Lower leg skin (tissue), 4 donors: ENCODE measurements at regions not wholly inside any gene's neighbourhood (a gene's known extent, or its start where the extent isn't known, plus 50 kb on each side); places are given as distances from the start of the nearest gene placed in this dataset.

Source experiments
- DNase-seq, 2 donors: peaks; one replicate each; pipeline ENCODE4 v3.0.0-alpha.2; 2019; ENCODE audit warnings: low spot score in 2 of 2
- H3K4me3 ChIP-seq: fragments of 200-600 bp; sonication (generic); 2 replicates; pipeline ENCODE4 v1.5.1; 2017; ENCODE audit warnings: mild to moderate bottlenecking, low read depth; ENCODE audit not compliant: poor library complexity, severe bottlenecking
- POLR2A ChIP-seq, 2 donors: fragments of 450-650 bp; IDR thresholded peaks; one replicate each; pipeline ENCODE4 v1.6.1; 2016 to 2017; ENCODE audit warnings: antibody characterized with exemption in 2 of 2, mild to moderate bottlenecking in 1 of 2, moderate library complexity in 1 of 2
- WGBS, 2 donors: methylation state at CpG; one replicate each; pipeline ENCODE4 v1.1.5; 2018; 5-methylcytosine and 5-hydroxymethylcytosine counted together
- intact Hi-C: fragments of 100-400 bp; cut with DNase I; formaldehyde crosslinking; loops from one replicate; pipeline ENCODE4 v1.15.0; 2023; ENCODE audit warnings: low total_unique reads
- TF ChIP-seq, protein P1 (sequence below), 3 donors: fragments of 450-650 bp; IDR thresholded peaks; one replicate each; pipeline ENCODE4 v1.5.1; 2016; ENCODE audit warnings: antibody characterized with exemption in 3 of 3, mild to moderate bottlenecking in 3 of 3, moderate library complexity in 2 of 3

DNA sequence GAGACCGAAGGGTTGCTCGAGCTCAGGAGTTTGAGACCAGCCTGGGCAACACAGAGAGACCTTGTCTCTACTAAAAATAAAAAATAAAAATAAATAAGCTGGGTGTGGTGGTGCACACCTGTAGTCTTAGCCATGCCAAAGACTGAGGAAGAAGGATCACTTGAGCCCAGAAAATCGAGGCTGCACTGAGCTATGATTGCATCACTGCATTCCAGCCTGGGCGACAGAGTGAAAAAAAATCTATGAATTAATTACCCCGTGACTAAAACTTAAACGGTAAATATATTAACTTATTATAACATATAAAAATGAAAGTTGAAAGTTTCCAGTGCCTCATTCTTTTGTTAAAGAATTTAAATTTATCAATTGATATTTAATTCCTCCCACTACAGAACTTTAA, 273.7 kb downstream of the KLF12 start:
- DNase-seq: no peak
- WGBS, 2 donors: 73 to 74% methylated on average over 6 of the region's 6 CpGs
- intact Hi-C loops: no loop called here
- no peak overlapping the region for H3K4me3 ChIP-seq
- TF ChIP-seq, protein P1, sequence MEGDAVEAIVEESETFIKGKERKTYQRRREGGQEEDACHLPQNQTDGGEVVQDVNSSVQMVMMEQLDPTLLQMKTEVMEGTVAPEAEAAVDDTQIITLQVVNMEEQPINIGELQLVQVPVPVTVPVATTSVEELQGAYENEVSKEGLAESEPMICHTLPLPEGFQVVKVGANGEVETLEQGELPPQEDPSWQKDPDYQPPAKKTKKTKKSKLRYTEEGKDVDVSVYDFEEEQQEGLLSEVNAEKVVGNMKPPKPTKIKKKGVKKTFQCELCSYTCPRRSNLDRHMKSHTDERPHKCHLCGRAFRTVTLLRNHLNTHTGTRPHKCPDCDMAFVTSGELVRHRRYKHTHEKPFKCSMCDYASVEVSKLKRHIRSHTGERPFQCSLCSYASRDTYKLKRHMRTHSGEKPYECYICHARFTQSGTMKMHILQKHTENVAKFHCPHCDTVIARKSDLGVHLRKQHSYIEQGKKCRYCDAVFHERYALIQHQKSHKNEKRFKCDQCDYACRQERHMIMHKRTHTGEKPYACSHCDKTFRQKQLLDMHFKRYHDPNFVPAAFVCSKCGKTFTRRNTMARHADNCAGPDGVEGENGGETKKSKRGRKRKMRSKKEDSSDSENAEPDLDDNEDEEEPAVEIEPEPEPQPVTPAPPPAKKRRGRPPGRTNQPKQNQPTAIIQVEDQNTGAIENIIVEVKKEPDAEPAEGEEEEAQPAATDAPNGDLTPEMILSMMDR (IDR thresholded peaks at IDR 0.05): no peak
- no peak for TF ChIP-seq POLR2A (IDR thresholded peaks at IDR 0.05)

DNA sequence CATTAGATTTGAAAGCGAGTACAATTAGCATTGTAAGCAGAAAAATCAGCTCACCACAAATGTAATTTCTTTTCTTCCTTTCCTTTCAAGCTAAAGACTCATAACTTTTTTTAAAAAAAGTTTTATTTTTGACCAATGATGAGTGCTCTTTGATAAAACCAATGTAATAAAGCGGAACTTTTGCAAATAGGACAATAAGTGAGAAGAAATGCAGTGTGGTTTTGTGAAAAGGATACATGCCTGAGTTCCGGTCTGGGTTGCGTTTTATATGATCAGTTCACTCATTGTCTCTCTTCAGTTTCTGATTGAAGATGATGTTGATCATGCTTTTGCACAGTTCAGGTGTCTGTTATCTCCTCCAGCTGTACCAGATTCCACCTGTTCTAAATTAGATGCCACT, 274.4 kb downstream of the KLF12 start:
- no peak for DNase-seq
- H3K4me3 ChIP-seq: no peak overlapping the region
- no peak for TF ChIP-seq POLR2A (IDR thresholded peaks at IDR 0.05)
- TF ChIP-seq, protein P1 (IDR thresholded peaks at IDR 0.05): no peak
- 71 to 72% methylated on average over 4 of the region's 4 CpGs for WGBS, 2 donors
- intact Hi-C loops: no loop called here

DNA sequence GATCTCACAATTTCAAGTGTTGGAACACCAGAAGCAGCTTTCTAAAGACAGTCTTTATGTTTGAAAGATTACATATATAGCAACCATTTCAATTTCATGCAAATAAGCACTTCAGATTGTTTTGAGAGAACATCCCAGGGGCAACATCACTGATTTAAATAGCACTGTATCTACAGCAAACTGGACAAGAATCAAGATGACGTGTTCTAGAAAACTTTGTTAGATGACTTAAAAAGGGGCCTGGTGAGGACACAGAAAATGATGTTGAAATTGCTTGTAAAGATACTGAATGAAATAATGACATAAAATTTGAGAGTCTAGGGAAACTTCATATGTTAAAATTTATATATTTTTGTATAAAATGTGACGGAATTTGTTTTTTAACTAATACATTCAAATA, 277.1 kb downstream of the KLF12 start:
- no peak overlapping the region for H3K4me3 ChIP-seq
- TF ChIP-seq, protein P1 (IDR thresholded peaks at IDR 0.05): no peak
- TF ChIP-seq POLR2A (IDR thresholded peaks at IDR 0.05): no peak
- DNase-seq: no peak
- 85 to 88% methylated on average over 2 of the region's 2 CpGs for WGBS, 2 donors
- intact Hi-C loops: no loop called here

DNA sequence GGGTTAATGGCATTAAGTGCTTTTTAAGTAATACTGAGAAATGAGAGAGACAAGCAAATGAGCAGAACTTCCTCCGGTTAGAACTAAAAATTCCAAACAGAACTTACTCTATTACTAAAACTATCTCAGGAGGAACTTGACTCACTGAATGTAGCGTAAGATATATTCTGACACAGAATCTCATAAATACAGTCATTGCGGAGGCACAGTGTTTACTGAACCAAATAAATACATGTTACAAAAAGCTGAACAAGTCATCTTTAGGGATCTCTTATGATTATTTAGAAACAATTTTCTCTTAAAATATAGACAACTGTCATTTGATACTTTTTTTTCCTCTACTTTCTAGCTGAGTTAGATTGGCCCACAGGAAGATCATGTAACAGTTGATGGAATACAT, 283.1 kb downstream of the KLF12 start:
- no peak overlapping the region for H3K4me3 ChIP-seq
- WGBS, 2 donors: 89 to 90% methylated on average over 3 of the region's 3 CpGs
- intact Hi-C loops: no loop called here
- no peak for TF ChIP-seq POLR2A (IDR thresholded peaks at IDR 0.05)
- TF ChIP-seq, protein P1 (IDR thresholded peaks at IDR 0.05): no peak
- DNase-seq: no peak

DNA sequence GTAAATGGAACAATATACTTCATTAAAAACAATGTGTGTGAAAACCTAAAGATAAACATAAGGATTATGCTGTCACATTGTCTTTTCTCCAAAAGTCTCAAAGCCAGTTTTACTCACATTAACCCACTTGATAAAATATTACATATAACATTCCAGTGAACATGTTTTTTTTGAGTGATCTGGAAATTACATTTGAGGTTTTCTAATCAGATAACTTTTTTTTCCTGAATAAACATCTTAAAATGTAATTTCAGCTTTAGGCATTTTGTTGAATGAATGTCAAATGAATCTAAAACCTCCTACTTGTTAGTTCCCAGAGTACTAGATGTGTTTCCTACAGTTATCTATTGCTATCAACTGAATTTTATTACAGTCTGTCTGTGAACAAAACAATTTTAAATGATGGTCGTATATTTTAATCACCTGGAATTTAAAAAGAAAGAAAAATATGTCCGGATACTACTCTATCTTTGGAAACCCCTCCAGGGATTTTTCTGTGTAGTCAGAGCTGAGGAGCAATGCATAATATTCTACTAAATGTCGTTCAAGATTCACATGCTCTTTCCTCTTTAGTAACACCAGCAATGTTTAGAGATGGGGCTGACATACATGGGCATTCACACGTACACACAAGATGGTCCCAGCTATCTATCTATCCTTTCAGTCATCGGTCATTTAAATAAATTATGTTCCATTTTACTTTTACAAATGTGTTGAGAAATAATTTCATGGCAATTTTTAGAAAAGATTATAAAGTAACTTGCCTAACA, 283.9 kb downstream of the KLF12 start:
- DNase-seq: no peak
- intact Hi-C loops: no loop called here
- no peak overlapping the region for H3K4me3 ChIP-seq
- 37 to 57% methylated on average over 5 of the region's 5 CpGs for WGBS, 2 donors
- TF ChIP-seq, protein P1 (IDR thresholded peaks at IDR 0.05): no peak

DNA sequence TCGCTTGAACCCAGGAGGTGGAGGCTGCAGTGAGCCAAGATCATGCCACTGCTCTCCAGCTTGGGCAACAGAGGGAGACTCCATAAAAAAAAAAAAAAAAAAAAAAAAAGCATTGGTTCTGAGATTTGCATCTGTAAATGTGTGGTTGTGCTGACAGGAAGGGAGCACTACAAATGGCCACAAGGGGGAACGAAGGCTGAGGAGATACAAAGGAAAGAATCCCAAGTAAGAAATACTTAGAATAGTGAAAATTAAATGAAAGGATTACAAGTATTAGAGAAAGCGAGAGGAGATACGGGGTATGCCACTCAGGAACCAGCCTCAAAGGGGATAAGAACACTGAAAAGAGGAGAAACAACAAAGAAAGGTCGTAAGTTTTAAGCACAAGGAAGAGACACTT, 284.9 kb downstream of the KLF12 start:
- DNase-seq: no peak
- no peak overlapping the region for H3K4me3 ChIP-seq
- TF ChIP-seq, protein P1 (IDR thresholded peaks at IDR 0.05): no peak
- no peak for TF ChIP-seq POLR2A (IDR thresholded peaks at IDR 0.05)
- 82 to 85% methylated on average over 5 of the region's 5 CpGs for WGBS, 2 donors
- intact Hi-C loops: no loop called here
